ENCODE measurements at regions not wholly inside any gene's neighbourhood (a gene's known extent, or its start where the extent isn't known, plus 50 kb on each side); places are given as distances from the start of the nearest gene placed in this dataset.

DNA sequence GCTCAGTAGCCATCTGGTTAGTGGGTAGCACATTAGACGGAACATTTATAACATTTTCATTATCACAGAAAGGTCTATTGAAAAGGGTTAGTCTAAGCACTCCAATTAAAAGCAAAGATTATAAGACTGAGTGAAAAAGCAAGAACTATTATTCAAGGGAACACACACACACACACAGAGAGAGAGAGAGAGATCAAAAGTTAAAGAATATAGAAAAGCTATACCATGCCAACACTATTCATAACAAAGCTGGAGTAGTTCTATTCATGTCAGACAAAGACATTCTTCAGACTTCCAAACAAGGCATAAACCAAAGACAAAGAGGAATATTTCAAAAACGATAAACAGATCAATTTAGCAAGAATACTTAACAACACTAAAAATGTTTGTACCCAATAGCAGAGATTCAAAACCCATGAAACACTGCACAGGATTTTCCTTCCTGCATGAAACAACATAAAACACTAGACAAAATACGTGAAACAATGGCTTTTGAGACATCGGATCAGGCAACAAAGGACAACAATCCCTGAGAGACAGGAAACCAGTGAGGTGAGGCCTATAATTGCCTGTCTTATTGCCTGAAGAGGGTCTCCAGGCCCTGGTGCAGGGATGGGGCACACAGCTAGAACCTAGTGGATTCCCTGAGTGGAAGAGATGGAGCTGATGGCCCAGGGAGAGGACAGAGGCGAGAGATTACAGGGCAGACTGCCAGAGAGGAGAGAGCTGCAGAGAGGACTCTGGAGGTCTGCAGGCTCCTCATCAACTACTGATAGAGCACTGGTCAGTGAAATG, 83.6 kb upstream of the NPAS2 start:
- in situ Hi-C loops (cut with HindIII; ENCODE audit: low sequenced_read_pairs): loop anchor here (10.0 kb wide), 1 partner anchor 138 kb away; no protein-coding TSS in a partner anchor

DNA sequence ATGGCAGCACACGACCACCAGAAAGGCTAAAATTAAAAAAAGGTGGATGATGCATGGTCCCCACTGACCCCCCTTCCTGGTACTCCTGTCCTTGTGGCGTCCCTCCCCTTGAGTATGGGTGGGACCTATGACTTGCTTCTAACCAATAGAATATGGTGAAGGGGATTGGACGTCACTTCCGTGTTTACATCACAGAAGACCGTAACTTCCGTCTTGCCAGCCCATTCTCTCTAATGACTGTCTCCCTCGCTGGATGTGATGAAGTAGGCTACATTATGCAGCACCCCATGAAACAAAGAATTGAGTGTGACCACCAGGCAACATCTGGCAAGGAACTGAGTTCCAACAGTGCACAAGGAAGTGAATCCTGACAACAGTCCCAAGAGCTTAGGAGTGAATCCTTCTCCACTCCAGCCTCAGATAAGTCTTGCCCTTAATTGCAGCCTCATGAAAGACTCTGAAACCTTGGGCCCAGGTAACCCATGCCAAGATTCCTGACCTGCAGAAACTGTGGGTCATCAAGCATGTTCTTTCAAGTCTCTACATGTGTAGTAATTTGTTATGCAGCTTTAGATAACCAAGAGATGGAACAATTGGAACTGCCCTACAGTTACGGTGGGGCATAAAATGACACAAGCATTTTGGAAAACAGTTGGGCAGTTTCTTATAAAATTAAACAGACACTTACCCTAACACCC, 80.1 kb upstream of the NPAS2 start:
- in situ Hi-C loops (cut with HindIII; ENCODE audit: low sequenced_read_pairs): loop anchor here (10.0 kb wide), 1 partner anchor 135 kb away; no protein-coding TSS in a partner anchor

DNA sequence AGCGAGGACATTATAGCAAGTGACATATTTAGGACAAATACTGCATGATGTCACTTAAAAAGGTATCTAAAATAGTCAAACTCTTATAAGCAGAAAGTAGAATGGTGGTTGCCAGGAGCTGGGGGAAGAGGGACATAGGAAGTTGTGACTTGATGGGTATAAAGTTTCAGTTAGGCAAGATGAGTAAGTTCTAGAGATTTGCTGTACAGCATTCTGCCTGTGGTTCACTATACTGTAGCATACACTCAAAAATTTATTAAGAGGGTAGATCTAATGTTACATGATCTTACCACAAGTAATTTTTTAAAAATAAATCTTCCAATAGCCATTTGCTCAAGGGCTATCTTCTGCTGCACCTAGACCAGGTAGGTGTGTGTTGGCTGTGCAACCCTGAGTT, 78.1 kb upstream of the NPAS2 start:
- in situ Hi-C loops (cut with HindIII; ENCODE audit: low sequenced_read_pairs): no loop called here

DNA sequence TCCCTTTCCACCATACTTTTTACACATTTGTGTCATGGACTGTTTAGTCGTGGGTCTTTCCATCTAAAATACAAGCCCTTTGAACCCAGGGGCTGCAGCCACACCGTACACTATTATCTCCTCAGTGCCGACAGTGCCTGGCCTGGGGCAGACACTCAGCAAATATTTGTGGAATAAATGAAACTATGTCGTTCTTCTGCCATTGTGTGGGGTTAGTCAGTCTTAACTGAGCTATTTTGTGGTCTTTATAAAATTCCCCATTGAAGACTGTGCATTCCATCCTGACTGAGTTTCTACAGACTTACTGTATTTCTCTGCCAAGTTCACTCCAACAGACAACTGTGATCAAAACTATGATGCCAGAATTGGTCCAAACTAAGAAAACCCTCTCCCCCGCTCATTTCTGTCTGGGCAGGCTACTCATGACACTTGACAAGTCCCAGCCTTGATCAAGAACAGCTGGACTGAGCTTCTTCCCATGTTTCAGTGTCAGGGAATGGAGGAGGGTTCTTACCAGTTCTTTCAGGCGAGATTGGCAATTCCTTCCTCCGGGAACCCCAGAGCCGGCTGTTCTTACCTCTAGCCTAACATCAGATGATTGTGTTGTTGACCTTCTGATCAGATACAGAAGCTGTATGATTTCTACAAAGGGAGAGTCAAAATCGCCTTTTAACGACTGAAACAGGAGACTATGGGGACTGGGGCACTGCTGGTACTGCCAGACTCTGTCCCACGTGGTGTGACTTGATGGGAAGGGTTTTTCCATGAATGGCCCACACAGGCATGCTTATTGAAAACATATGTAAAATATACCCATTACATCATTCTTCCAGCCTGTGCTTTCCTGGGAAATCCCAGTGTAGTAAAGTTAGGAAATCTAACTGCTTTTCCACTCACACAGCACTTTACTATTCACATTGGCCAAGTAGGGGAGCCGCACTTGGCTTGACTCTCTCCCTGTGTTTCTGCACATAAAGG, 77.4 kb upstream of the NPAS2 start:
- in situ Hi-C loops (cut with HindIII; ENCODE audit: low sequenced_read_pairs): no loop called here

DNA sequence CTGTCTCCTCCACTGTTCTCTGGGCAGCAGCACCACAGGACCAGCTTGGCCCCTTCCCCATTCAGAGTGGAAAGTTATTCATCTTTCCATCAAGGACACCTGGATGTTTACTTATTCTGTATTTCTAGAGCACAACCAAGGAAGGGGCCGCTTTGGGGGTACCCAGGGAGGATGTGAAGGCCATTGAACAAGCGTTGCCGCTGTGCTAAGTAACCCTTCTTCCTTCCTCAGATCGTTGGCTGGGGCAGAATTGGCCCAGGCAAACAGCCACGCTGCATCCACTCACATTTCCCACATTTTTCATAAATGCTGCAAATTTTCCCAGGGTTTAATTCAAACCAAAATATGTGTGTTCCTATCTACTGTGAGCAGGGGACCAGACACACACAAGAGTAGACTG, 76.2 kb upstream of the NPAS2 start:
- in situ Hi-C loops (cut with HindIII; ENCODE audit: low sequenced_read_pairs): no loop called here

DNA sequence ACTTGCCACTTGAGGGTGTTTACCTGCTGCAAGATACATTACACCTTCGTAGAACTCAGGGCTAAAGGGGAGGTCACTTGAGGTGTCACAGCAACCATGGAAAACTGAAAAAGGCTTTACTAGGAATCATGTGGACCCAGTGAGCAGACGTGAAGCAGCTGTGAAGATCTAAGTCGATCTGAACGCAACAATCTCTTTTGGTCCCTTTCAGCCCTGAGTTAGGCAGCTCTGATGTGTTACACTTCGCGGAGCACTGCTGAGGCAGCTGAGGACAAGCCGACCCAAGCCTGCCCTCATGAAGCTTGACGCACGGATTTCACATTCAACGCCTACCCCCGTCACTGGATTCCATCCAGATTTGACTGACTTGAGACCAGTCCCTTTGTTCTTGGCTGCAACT, 75.8 kb upstream of the NPAS2 start:
- in situ Hi-C loops (cut with HindIII; ENCODE audit: low sequenced_read_pairs): no loop called here

DNA sequence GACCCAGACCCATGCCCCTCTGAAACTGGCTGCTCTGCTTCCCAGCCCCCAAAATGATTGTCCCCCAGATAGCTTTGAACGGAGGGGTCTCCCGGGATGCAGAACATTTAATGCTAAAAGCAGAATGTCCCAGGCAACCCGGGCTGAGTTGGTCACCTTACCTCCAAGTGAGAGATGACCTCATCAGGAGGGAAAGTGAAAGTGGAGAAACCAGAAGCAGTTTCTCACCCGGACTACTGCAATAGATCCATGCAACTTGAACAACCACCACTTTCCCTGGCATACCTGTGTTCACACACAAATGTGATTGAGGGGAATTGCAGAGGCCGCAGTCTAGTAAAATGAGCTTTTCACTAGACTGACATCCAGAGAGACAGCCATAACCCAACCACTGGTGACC, 75.3 kb upstream of the NPAS2 start:
- in situ Hi-C loops (cut with HindIII; ENCODE audit: low sequenced_read_pairs): no loop called here

DNA sequence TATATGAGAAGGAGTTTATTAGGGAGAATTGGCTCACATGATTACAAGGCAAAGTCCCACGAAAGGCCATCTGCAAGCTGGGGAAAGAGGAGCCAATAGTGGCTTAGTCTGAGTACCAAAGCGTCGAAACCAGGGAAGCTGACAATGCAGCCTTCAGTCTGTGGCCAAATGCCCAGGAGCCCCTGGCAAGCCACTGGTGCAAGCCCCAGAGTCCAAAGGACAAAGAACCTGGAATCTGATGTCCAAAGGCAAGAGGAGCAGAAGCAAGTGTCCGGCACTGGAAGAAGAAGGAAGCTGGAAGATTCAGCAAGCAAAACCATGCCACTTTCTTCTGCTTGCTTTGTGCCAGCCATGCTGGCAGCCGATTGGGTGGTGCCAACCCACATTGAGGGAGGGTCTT, 74.3 kb upstream of the NPAS2 start:
- in situ Hi-C loops (cut with HindIII; ENCODE audit: low sequenced_read_pairs): no loop called here

DNA sequence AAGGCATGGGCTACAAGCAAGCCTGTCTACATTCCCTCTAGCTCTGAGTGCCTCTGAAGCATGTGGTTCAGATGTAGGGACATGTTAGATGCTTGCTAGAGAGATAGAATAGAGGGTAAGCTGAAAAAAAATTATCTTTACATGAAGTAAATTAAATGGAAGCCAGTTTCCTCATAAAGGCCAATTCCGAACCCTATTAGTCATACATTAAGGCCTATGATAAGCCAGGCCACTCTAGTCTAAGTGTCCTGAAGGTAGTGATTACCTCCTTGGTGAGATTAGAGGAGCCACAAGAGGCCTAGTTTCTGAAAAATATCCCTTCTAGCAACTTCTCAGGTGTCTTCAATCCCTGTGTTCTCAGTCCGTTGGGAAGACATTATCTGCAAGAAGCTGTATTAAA, 72.4 kb upstream of the NPAS2 start:
- in situ Hi-C loops (cut with HindIII; ENCODE audit: low sequenced_read_pairs): no loop called here

DNA sequence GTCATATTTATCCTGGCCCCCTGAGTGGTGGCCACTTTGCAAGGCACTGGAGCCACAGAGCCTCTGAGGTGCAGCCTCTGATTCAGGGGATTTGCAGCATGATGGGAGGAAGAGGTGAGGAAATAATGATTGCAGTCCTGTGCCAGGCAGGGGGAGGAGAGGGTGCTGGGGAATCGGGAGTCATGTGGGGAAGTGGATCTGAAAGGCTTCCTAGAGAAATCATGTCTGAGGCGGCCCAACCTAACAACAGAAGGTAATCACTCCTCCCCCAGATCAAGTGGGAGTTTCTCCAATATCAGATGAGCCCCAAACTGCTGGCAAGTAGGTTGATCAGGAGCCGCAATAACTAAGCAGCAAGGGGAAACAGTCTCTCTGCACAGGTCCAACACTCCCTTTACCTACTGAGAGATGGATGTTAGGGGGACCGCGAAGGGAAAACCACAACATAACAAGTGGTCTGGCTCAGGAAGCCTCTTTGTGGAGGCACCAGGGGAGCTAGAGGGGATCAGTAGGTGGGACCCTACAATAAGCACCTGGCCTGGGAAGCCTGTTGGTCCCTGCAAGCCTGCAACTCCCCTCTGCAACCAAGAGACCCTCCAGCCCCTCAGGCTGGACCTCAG, 71.8 kb upstream of the NPAS2 start:
- in situ Hi-C loops (cut with HindIII; ENCODE audit: low sequenced_read_pairs): no loop called here

DNA sequence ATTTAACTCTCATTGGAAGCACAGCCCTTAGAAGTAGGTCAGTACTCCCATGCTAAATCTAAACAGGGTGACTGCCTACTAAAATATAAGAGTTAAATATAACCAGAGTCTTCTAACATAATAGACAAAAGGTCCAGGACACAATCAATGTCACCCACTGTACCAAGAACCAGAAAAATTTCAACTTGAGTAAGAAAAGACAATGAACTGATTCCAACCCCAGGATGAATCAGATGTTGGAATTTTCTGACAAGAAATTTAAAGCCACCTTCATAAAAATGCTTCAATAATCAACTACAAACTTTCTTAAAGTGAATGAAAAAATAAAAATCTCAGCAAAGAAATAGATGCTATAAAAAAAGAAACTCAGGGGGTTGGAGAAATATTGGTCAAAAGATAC, 71.3 kb upstream of the NPAS2 start:
- in situ Hi-C loops (cut with HindIII; ENCODE audit: low sequenced_read_pairs): no loop called here

DNA sequence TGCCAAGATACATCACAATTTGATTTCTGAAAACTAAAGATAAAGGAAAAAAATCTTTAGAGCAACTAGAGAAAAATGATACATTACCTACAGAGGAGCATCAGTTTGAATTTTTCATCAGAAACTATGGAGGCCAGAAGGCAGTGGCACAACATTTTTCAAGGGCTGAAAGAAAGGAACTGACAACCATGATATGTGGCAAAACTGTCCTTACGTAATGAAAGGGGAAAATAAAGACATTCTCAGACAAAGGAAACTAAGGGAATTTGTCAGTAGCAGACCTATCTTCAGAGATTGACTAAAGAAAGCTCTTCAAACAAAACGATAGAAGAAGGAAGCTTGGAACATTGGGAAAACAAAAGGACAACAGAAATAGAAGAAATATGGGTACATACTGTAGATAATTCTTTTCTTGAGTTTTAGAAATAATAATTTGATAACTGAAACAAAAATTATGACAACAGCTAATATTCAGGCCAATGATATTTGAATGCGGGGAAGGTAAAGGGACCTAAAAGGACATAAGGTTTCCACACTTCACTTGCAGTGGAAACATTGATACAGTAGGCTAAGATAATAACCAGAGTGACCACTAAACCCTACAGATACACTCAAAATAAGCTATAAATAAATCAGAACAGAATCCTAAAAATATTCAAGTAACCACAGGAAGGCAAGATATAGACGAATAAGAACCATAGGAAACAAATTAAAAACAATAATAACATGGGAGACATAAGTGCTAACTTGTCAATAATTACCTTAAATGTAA, 70.0 kb upstream of the NPAS2 start:
- in situ Hi-C loops (cut with HindIII; ENCODE audit: low sequenced_read_pairs): loop anchor here (5.0 to 25.0 kb wide), 2 partner anchors 57 to 237 kb away; no protein-coding TSS in a partner anchor

DNA sequence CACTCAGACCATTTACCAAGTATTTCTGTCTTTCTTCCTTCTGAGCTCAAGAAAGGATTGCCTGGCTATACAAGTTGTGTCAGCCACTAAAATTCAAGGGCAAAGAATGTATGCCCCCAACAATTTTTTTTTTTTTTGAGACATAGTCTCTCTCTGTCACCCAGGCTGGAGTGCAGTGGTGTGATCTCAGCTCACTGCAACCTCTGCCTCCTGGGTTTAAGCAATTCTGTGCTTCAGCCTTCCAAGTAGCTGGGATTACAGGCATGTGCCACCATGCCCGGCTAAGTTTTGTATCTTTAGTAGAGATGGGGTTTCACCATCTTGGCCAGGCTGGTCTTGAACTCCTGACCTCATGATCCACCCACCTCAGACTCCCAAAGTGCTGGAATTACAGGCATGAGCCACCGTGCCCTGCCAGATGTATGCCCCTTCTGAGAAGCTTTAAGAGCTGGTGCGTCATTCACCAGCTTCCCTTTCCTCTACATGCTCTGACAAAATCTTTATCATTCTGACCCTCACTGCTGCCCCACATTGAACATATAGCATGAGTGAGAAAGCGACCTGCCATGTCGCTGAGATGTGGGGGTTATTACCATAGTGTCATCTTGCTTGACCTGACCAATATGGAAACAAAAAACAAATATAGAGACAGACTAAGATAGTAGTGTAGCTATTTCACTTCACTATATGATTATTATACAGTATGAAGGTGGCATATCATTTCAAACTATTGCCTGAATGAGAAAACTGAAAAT, 67.9 kb upstream of the NPAS2 start:
- in situ Hi-C loops (cut with HindIII; ENCODE audit: low sequenced_read_pairs): loop anchor here (5.0 to 25.0 kb wide), 2 partner anchors 55 to 235 kb away; no protein-coding TSS in a partner anchor

DNA sequence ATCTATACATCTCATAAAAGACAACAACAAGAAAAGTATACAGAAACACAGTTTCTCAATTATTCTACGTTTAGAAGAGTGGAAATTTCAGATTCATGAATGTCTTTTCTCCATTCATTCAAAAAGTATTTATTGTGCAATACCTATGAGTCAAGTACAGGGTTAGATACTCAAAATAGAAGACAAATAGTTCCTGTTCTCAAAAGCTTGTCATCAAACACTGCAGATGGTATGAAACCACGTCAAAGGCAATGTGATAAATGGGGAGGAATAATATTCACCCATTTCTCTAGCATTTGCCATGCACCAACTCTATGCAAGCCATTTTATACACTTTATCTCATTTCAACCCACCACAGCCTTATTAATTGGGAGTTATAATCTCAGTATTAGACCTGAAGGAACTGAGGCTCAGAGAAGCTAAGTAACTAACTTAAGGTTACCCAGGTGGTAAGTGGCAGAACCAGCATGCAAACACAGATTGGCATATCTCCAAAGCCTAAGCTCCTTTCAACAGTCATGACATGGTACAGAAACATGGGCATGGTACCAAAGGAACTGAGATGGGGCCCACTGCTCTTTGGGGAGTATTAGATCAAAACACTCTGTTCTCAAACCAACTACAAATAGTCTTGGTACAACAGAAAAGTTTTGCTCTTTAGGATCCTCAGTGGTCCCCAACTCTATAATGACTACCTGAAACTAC, 67.2 kb upstream of the NPAS2 start:
- in situ Hi-C loops (cut with HindIII; ENCODE audit: low sequenced_read_pairs): loop anchor here (5.0 to 25.0 kb wide), 2 partner anchors 55 to 235 kb away; no protein-coding TSS in a partner anchor

DNA sequence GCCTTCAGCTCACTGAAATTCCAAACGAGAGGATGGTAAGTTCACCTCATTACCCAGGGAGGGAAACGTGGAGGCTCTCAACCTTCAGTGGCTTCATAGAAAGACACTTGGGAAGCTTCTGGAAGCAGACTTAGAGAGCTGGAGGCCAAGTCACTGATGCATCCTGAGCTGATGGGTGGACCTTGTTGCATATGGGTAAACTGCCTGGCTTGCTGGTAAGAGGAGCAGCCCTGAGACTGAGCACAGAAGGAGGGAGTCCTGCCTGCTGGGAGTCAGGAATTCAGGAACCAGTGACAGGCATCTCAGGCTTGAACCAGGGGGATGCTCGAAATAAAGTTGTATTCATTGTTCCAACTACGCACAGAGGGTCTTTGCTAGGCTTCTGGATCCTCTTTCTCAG, 66.5 kb upstream of the NPAS2 start:
- in situ Hi-C loops (cut with HindIII; ENCODE audit: low sequenced_read_pairs): loop anchor here (5.0 to 25.0 kb wide), 2 partner anchors 54 to 234 kb away; no protein-coding TSS in a partner anchor

DNA sequence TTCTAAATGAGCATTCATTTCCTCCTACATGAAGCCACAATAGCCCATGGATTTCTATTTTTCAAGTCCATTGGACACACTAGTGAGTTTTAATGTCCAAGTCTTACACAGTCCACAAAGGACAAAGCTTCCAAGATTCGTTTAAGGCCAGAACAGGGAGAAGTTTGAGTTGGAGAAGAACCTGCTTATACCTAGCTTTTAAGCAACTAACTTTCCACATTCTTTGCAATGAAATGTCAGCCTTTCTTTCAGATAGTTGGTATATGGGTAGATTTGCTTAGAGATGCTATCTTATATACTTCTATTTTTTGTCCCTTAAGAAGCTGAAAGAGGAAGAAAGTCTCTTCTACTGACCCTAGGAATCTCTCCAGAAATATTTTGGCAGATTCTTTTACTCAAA, 66.1 kb upstream of the NPAS2 start:
- in situ Hi-C loops (cut with HindIII; ENCODE audit: low sequenced_read_pairs): loop anchor here (5.0 to 25.0 kb wide), 2 partner anchors 53 to 233 kb away; no protein-coding TSS in a partner anchor

DNA sequence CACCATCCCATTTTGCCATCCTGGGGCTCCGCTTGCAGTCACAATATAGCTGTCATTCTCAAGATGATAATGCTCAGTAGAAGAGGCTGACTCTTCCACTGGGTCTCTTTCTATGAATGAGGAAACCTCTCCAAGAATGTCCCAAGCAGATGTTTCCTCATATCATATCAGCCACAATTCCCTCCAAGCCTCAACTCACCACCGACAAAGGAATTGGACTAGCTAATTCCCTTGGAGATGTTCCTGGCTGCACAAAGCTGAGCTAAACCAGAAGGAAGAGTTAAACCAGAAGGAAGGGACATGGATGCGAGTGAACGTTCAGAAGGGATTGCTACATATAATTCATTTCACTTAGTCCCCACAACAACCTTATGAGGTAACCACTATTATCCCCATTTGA, 65.0 kb upstream of the NPAS2 start:
- in situ Hi-C loops (cut with HindIII; ENCODE audit: low sequenced_read_pairs): loop anchor here (5.0 to 25.0 kb wide), 2 partner anchors 52 to 232 kb away; no protein-coding TSS in a partner anchor

DNA sequence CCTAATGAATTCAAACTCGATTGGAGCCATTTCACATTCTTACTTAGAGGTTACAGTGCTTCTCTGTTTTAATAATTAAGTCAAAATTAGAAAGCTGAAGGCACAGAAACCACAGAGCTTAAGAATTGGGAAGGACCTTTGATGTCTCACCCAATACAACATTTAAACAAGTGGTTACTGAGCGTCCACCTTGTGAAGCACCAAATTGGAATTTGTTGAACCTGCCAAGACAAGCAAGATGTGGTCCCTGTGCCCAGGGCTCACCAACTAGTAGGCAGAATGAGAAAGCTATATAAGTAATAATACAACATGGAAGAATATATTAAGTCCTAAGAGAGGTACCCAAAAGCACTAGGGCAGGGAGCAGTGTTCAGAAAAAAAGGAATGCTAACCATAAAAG, 64.5 kb upstream of the NPAS2 start:
- in situ Hi-C loops (cut with HindIII; ENCODE audit: low sequenced_read_pairs): loop anchor here (25.0 kb wide), 1 partner anchor 232 kb away; no protein-coding TSS in a partner anchor
